Endodermal cell (in vitro differentiated cells): ENCODE measurements at regions not wholly inside any gene's neighbourhood (a gene's known extent, or its start where the extent isn't known, plus 50 kb on each side); places are given as distances from the start of the nearest gene placed in this dataset.

Experiments
- DNase-seq: peaks from one replicate; pipeline ENCODE4 v3.0.0-alpha.2; 2017
- H3K27ac ChIP-seq: 2 replicates; pipeline ENCODE4 v1.5.1; 2013; ENCODE audit warnings: mild to moderate bottlenecking, low read depth, low read length, moderate library complexity
- H3K27me3 ChIP-seq: 2 replicates; pipeline ENCODE4 v1.6.1; 2013; ENCODE audit warnings: mild to moderate bottlenecking, low read length, moderate library complexity; ENCODE audit not compliant: insufficient read depth, control insufficient read depth, poor library complexity, severe bottlenecking
- H3K36me3 ChIP-seq: 2 replicates; pipeline ENCODE4 v1.7.0; 2013; ENCODE audit warnings: mild to moderate bottlenecking, low read length, moderate library complexity; ENCODE audit not compliant: control insufficient read depth, insufficient read depth
- H3K4me1 ChIP-seq: one replicate; pipeline ENCODE4 v1.7.0; 2013; ENCODE audit warnings: low read length; ENCODE audit not compliant: control insufficient read depth, insufficient read depth
- H3K4me3 ChIP-seq: 2 replicates; pipeline ENCODE4 v1.5.1; 2013; ENCODE audit warnings: mild to moderate bottlenecking, low read length, moderate library complexity
- H3K9ac ChIP-seq: 2 replicates; pipeline ENCODE4 v1.6.1; 2013; ENCODE audit warnings: mild to moderate bottlenecking, low read length, moderate library complexity; ENCODE audit not compliant: poor library complexity, severe bottlenecking; ENCODE audit errors: extremely low read depth
- H3K9me3 ChIP-seq: 2 replicates; pipeline ENCODE4 v1.6.1; 2013; ENCODE audit warnings: mild to moderate bottlenecking, low read length, moderate library complexity; ENCODE audit not compliant: control insufficient read depth
- H3K27ac Mint-ChIP-seq: 2 replicates; pipeline ENCODE4 v1.8.0; 2020; ENCODE audit warnings: mixed read lengths
- H3K27me3 Mint-ChIP-seq: 2 replicates; pipeline ENCODE4 v1.8.0; 2021; ENCODE audit warnings: mild to moderate bottlenecking, mixed read lengths; ENCODE audit not compliant: insufficient read depth
- H3K36me3 Mint-ChIP-seq: 2 replicates; pipeline ENCODE4 v1.8.0; 2020; ENCODE audit warnings: low read depth, mixed read lengths
- H3K4me1 Mint-ChIP-seq: 2 replicates; pipeline ENCODE4 v1.8.0; 2020; ENCODE audit warnings: mixed read lengths
- H3K4me3 Mint-ChIP-seq: 2 replicates; pipeline ENCODE4 v1.8.0; 2020; ENCODE audit warnings: mild to moderate bottlenecking, moderate library complexity, mixed read lengths
- H3K9me3 Mint-ChIP-seq: 2 replicates; pipeline ENCODE4 v1.8.0; 2020; ENCODE audit warnings: mild to moderate bottlenecking, mixed read lengths
- CTCF ChIP-seq: fragments of 200-600 bp; sonication (generic); conservative IDR thresholded peaks from 2 replicates; pipeline ENCODE4 v1.5.0; 2021; ENCODE audit warnings: antibody characterized with exemption, mild to moderate bottlenecking
- WGBS, 2 experiments: methylation state at CpG; one replicate each; pipeline versions ENCODE4 v1.1.5 to v1.1.7; 2013; ENCODE audit warnings: missing lambda C conversion rate in 2 of 2, mixed read lengths in 1 of 2; ENCODE audit not compliant: insufficient coverage in 1 of 2, insufficient read length in 1 of 2; 5-methylcytosine and 5-hydroxymethylcytosine counted together

- no peak overlapping the region for H3K9ac ChIP-seq
- H3K9me3 ChIP-seq = no peaks in the 10 kb centered on the region
- Mint-ChIP-seq H3K4me1 (no peaks in the 10 kb centered on the region), H3K36me3 (no peaks in the 10 kb centered on the region), H3K27me3 (peaks cover 4% of the 10 kb centered on the region), H3K9me3 (no peaks in the 10 kb centered on the region), H3K27ac (no peak overlapping the region), H3K4me3 (no peak overlapping the region)
- H3K27me3 ChIP-seq = no peaks in the 10 kb centered on the region
- no peaks in the 10 kb centered on the region for H3K36me3 ChIP-seq
- WGBS, 2 experiments = 86 to 100% methylated on average over 1 of the region's 1 CpG
- no peak for DNase-seq
- no peaks in the 10 kb centered on the region for H3K4me1 ChIP-seq
- TF ChIP-seq CTCF = no peak
- no peak overlapping the region for H3K4me3 ChIP-seq
- H3K27ac ChIP-seq = no peak overlapping the region
Observed at GRCh38 chr6:66740346-66740745, 1033.3 kb upstream of the EYS start.

DNA sequence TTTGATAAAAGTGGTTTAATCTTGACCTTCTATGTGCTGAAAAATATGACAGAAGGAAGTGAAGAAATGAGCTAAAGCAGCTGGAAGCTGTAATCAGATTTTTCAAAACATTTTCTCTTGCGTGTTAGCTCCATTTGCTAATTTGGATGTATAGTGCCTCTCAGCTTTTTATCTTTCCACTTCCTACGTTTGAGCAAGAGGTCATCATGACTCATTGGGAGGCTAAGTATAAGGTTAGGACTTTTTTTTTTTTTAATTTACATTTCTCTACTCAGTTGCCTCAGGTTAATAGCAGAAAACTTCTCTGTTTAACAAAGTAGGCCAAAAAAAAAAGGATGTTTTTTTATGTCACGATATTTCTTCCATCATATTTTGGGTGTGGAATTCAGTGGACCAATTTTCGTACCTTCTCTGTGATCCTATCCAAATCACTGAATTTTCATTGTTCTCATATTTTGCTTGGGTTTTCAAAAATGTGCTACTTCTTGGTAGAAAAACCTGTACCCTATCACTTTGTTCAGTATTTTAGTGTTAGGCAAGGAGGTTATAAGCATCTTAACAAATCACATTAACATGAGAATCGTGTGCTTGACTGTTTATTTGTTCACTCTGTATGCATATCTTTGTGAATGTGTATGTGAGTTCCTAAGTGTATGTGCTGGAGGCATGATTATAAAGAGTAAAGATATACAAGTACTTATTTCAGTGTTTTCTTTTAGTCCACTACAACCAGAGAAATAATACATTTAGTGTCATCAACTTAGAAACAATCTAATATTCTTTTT is 1028.3 kb upstream of the EYS start:
- Histone ChIP-seq H3K36me3 (no peaks in the 10 kb centered on the region), H3K4me3 (no peak overlapping the region), H3K27ac (no peak overlapping the region), H3K27me3 (no peaks in the 10 kb centered on the region), H3K9me3 (no peaks in the 10 kb centered on the region), H3K9ac (no peak overlapping the region), H3K4me1 (no peaks in the 10 kb centered on the region)
- no peak overlapping the region for H3K4me3 Mint-ChIP-seq
- TF ChIP-seq CTCF = no peak
- H3K4me1 Mint-ChIP-seq = no peaks in the 10 kb centered on the region
- no peaks in the 10 kb centered on the region for H3K9me3 Mint-ChIP-seq
- 78% methylated on average over 5 of the region's 5 CpGs; no CpG with 5 or more reads in 1 of the 2 experiments for WGBS, 2 experiments
- DNase-seq = no peak
- H3K27ac Mint-ChIP-seq = no peak overlapping the region
- peaks cover 4% of the 10 kb centered on the region for H3K27me3 Mint-ChIP-seq
- no peaks in the 10 kb centered on the region for H3K36me3 Mint-ChIP-seq

GRCh38 chr6:66731310-66731709 is 1024.3 kb upstream of the EYS start:
- no peaks in the 10 kb centered on the region for H3K36me3 ChIP-seq
- H3K4me3 Mint-ChIP-seq = no peak overlapping the region
- no peaks in the 10 kb centered on the region for H3K36me3 Mint-ChIP-seq

More at GRCh38 chr6:66731310-66731709, 1024.3 kb upstream of the EYS start:
- Histone ChIP-seq H3K9ac (no peak overlapping the region), H3K27ac (no peak overlapping the region), H3K4me3 (no peak overlapping the region), H3K4me1 (no peaks in the 10 kb centered on the region), H3K9me3 (no peaks in the 10 kb centered on the region), H3K27me3 (no peaks in the 10 kb centered on the region)
- TF ChIP-seq CTCF = no peak
- DNase-seq = no peak
- H3K27me3 Mint-ChIP-seq = peaks cover 3% of the 10 kb centered on the region
- WGBS, 2 experiments = 100% methylated on average over 1 of the region's 1 CpG; no CpG with 5 or more reads in 1 of the 2 experiments
- H3K4me1 Mint-ChIP-seq = no peaks in the 10 kb centered on the region
- H3K27ac Mint-ChIP-seq = no peak overlapping the region
- no peaks in the 10 kb centered on the region for H3K9me3 Mint-ChIP-seq
